ENCODE measurements at regions not wholly inside any gene's neighbourhood (a gene's known extent, or its start where the extent isn't known, plus 50 kb on each side); places are given as distances from the start of the nearest gene placed in this dataset.

DNA sequence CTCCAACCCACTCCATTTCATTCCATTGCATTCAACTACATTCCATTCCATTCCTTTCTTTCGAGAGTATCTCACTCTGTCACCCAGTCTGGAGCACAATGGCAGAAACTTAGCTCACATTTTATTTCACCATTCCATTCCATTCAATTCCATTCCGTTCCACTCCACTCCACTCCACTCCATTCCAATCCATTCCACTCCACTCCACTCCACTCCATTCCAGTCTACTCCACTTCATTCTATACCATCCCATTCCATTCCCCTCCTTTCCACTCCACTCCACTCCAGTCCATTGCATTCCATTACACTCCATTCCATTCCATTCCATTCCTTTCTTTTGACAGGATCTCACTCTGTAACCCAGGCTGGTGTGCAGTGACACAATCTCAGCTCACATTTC, 1466.3 kb downstream of the TSPY10 start:
- TF ChIP-seq, protein P1, sequence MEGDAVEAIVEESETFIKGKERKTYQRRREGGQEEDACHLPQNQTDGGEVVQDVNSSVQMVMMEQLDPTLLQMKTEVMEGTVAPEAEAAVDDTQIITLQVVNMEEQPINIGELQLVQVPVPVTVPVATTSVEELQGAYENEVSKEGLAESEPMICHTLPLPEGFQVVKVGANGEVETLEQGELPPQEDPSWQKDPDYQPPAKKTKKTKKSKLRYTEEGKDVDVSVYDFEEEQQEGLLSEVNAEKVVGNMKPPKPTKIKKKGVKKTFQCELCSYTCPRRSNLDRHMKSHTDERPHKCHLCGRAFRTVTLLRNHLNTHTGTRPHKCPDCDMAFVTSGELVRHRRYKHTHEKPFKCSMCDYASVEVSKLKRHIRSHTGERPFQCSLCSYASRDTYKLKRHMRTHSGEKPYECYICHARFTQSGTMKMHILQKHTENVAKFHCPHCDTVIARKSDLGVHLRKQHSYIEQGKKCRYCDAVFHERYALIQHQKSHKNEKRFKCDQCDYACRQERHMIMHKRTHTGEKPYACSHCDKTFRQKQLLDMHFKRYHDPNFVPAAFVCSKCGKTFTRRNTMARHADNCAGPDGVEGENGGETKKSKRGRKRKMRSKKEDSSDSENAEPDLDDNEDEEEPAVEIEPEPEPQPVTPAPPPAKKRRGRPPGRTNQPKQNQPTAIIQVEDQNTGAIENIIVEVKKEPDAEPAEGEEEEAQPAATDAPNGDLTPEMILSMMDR (IDR thresholded peaks at IDR 0.05 in 4 of 5, conservative IDR thresholded peaks at IDR 0.05 in 1 of 5) = no peak
- TF ChIP-seq POLR2A (IDR thresholded peaks at IDR 0.05) = no peak
